ENCODE measurements at regions not wholly inside any gene's neighbourhood (a gene's known extent, or its start where the extent isn't known, plus 50 kb on each side); places are given as distances from the start of the nearest gene placed in this dataset.
A peak's percentile ranks its signal among the peaks of the same experiment; 100 is the strongest.

GRCh38 chr20:7004801-7005200 lies 237.3 kb downstream of the BMP2 start:
- no peak for TF ChIP-seq POLR2A (IDR thresholded peaks at IDR 0.05)
- TF ChIP-seq, protein P1, sequence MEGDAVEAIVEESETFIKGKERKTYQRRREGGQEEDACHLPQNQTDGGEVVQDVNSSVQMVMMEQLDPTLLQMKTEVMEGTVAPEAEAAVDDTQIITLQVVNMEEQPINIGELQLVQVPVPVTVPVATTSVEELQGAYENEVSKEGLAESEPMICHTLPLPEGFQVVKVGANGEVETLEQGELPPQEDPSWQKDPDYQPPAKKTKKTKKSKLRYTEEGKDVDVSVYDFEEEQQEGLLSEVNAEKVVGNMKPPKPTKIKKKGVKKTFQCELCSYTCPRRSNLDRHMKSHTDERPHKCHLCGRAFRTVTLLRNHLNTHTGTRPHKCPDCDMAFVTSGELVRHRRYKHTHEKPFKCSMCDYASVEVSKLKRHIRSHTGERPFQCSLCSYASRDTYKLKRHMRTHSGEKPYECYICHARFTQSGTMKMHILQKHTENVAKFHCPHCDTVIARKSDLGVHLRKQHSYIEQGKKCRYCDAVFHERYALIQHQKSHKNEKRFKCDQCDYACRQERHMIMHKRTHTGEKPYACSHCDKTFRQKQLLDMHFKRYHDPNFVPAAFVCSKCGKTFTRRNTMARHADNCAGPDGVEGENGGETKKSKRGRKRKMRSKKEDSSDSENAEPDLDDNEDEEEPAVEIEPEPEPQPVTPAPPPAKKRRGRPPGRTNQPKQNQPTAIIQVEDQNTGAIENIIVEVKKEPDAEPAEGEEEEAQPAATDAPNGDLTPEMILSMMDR (IDR thresholded peaks at IDR 0.05), result no peak
- Histone ChIP-seq H3K4me3 (replicated peaks in 1 of 3) (no peak overlapping the region), H3K4me1 (no peaks in the 10 kb centered on the region), H3K36me3 (no peaks in the 10 kb centered on the region), H3K27ac (no peak overlapping the region), H3K27me3 (no peaks in the 10 kb centered on the region), H3K9me3 (no peaks in the 10 kb centered on the region)
- 93 to 96% methylated on average over 3 of the region's 3 CpGs for WGBS, 2 donors
- DNase-seq, result no peak
- intact Hi-C loops (cut with DNase I), result no loop called here

DNA sequence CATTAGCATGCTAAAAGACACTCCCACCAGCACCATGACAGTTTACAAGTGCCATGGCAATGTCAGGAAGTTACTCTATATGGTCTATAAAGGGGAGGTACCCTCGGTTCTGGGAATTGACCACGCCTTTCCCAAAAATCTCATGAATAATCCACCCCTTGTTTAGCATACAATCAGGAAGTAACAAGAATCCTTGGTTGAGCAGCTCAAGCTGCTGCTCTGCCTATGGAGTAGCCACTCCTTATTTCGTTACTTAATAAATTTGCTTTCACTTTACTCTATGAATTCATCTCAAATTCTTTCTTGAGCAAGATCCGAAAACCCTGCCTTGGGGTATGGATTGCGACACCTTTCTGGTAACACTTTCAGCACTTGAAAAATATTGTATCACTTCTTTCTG lies 243.0 kb downstream of the BMP2 start:
- 70 to 77% methylated on average over 5 of the region's 5 CpGs for WGBS, 2 donors

DNA sequence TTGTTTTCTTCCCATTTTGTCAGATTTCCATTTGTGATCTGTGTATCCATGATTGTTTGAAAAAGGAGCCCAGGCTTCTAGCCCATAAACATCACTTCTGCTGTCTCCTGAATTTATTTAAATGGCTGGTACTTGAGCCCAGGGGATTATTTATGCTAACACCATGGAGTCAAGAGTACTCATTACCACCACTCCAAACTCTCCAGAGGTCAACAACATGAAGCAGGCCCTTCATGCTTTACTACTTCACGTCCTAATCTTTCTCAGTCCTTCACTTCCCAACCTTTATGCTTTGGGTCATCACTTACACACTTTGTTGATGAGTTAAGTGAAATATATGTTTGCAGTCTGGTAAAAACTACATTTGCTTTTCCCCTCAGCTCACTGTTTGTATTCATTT lies 247.8 kb downstream of the BMP2 start:
- Histone ChIP-seq H3K27me3 (no peaks in the 10 kb centered on the region), H3K4me1 (peaks cover 0 to 6% of the 10 kb centered on the region in 2 donors), H3K36me3 (no peaks in the 10 kb centered on the region), H3K4me3 (replicated peaks in 1 of 3) (no peak overlapping the region), H3K27ac (no peak overlapping the region), H3K9me3 (no peaks in the 10 kb centered on the region)
- no peak for TF ChIP-seq POLR2A (IDR thresholded peaks at IDR 0.05)
- TF ChIP-seq, protein P1 (IDR thresholded peaks at IDR 0.05), result no peak
- DNase-seq, result peak in 1 of 2 donors; percentile 15
- 15 to 17% methylated on average over 1 of the region's 1 CpG for WGBS, 2 donors
- intact Hi-C loops (cut with DNase I), result no loop called here

More for the DNA sequence above, 243.0 kb downstream of the BMP2 start:
- H3K27me3 ChIP-seq, result no peaks in the 10 kb centered on the region
- H3K36me3 ChIP-seq, result no peaks in the 10 kb centered on the region
- H3K27ac ChIP-seq, result no peak overlapping the region
- TF ChIP-seq, protein P1 (IDR thresholded peaks at IDR 0.05), result no peak
- TF ChIP-seq POLR2A (IDR thresholded peaks at IDR 0.05), result no peak
- H3K4me3 ChIP-seq (replicated peaks in 1 of 3), result no peak overlapping the region
- no peak for DNase-seq
- no peaks in the 10 kb centered on the region for H3K9me3 ChIP-seq
- no peaks in the 10 kb centered on the region for H3K4me1 ChIP-seq
- intact Hi-C loops (cut with DNase I), result no loop called here

- no peak overlapping the region for H3K27ac ChIP-seq
- no peaks in the 10 kb centered on the region for H3K36me3 ChIP-seq
- no peak overlapping the region for H3K4me3 ChIP-seq (replicated peaks in 1 of 3)
- H3K27me3 ChIP-seq, result no peaks in the 10 kb centered on the region
- no peak for DNase-seq
- H3K9me3 ChIP-seq, result no peaks in the 10 kb centered on the region
- no peak for TF ChIP-seq POLR2A (IDR thresholded peaks at IDR 0.05)
- TF ChIP-seq, protein P1 (IDR thresholded peaks at IDR 0.05), result no peak
- WGBS, 2 donors, result 77 to 82% methylated on average over 1 of the region's 1 CpG
- intact Hi-C loops (cut with DNase I), result no loop called here
- no peaks in the 10 kb centered on the region for H3K4me1 ChIP-seq
Measured at GRCh38 chr20:7022597-7022996, 255.1 kb downstream of the BMP2 start.

GRCh38 chr20:7025635-7026034 lies 258.1 kb downstream of the BMP2 start:
- Histone ChIP-seq H3K9me3 (no peaks in the 10 kb centered on the region), H3K4me1 (no peaks in the 10 kb centered on the region), H3K27ac (no peak overlapping the region), H3K36me3 (no peaks in the 10 kb centered on the region), H3K4me3 (replicated peaks in 1 of 3) (no peak overlapping the region), H3K27me3 (no peaks in the 10 kb centered on the region)
- DNase-seq, result no peak
- TF ChIP-seq, protein P1 (IDR thresholded peaks at IDR 0.05), result no peak
- no peak for TF ChIP-seq POLR2A (IDR thresholded peaks at IDR 0.05)
- intact Hi-C loops (cut with DNase I), result no loop called here
- WGBS, 2 donors, result 29 to 34% methylated on average over 4 of the region's 4 CpGs
